Pancreas (tissue), 10 donors: ENCODE measurements at regions not wholly inside any gene's neighbourhood (a gene's known extent, or its start where the extent isn't known, plus 50 kb on each side); places are given as distances from the start of the nearest gene placed in this dataset.

ENCODE experiments used
- ATAC-seq, 4 donors: fragments of 200-7000 bp; cut with Tn5 transposase; one replicate each; pipeline versions ENCODE4 v1.8.0 to v1.9.1; 2020; ENCODE audit warnings: mild to moderate bottlenecking in 4 of 4, moderate library complexity in 4 of 4
- DNase-seq, 6 donors: peaks; one replicate each; pipeline ENCODE4 v3.0.0-alpha.2; 2020
- FAIRE-seq: peaks from 2 replicates; lab custom pipeline; 2012; peaks lifted over from hg19 to GRCh38; lab: Jason Lieb, UNC
- H3K27ac ChIP-seq, 4 donors: fragments of 200-600 bp; sonication (generic); 1 replicate in 3 of 4; 2 replicates in 1 of 4; pipeline versions ENCODE4 v1.5.0 to v1.8.0; 2020
- H3K27me3 ChIP-seq, 4 donors: fragments of 200-600 bp; one replicate each; pipeline ENCODE4 v1.8.0; 2021
- H3K36me3 ChIP-seq, 3 donors: fragments of 200-600 bp; sonication (generic) in 1 of 3; one replicate each; pipeline versions ENCODE4 v1.5.0 to v1.8.0; 2020 to 2021
- H3K4me1 ChIP-seq, 3 donors: fragments of 200-600 bp; one replicate each; pipeline ENCODE4 v1.8.0; 2021
- H3K4me3 ChIP-seq, 4 donors: fragments of 200-600 bp; sonication (generic) in 2 of 4; one replicate each; pipeline versions ENCODE4 v1.5.0 to v1.8.0; 2020 to 2021
- H3K9me3 ChIP-seq, 4 donors: fragments of 200-600 bp; one replicate each; pipeline ENCODE4 v1.8.0; 2021
- WGBS, 2 donors: extraction: QIAGEN DNeasy Blood & Tissue Kit; methylation state at CpG; one replicate each; pipeline ENCODE4 v1.1.7; 2013; 5-methylcytosine and 5-hydroxymethylcytosine counted together
- intact Hi-C, 3 donors: fragments of 100-400 bp; cut with DNase I; formaldehyde crosslinking; loops; one replicate each; pipeline versions ENCODE4 v1.11.1 to v1.14.2; 2022
- TF ChIP-seq, protein P1 (sequence below), 4 donors: fragments of 200-600 bp; sonication (generic) in 3 of 4; IDR thresholded peaks; one replicate each; pipeline versions ENCODE4 v1.5.0 to v1.8.0; 2021; ENCODE audit warnings: antibody characterized with exemption in 4 of 4
- donor health status: healthy with polysubstance abuse.
- donor health status: DM: no; HTN: no; CAD: no; lungs with moderate emphysema.
- donor health status: DM: no; HTN: no; CAD: no.
- donor health status: control.
- donor health status: control.
- donor health status: Bipolar disorder and iron deficiency.
- donor health status: DM: yes; HTN: yes; CAD: no.
- donor health status: DM: no; HTN: no; CAD: no.
- donor health status: DM: no; HTN: no; CAD: no.
- donor health status: DM: yes; HTN: yes; CAD: no.

DNA sequence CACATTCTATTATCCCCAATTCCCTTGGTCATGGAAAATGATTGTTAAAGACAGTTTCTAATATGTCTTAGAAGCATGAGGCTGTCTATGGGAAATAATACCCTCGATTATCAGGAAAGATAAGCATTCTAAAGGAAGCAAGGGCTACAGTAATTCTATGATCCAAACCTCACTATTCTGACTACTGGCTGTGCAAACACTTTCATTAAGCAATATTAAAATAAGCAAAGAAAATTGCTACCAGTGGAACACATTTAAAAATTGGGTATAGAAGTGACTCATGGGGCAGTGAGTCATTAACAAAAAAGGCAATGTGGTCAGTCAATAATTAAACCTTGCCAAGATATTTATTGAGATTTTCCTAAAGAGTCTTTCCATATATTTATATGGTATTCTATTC is 1415.2 kb upstream of the TENM4 start:
- DNase-seq (no peak), ATAC-seq (no peak), FAIRE-seq (no peak)
- H3K4me1 ChIP-seq: no peaks in the 10 kb centered on the region
- no peaks in the 10 kb centered on the region for H3K27me3 ChIP-seq
- no peaks in the 10 kb centered on the region for H3K9me3 ChIP-seq
- intact Hi-C loops: no loop called here
- TF ChIP-seq, protein P1, sequence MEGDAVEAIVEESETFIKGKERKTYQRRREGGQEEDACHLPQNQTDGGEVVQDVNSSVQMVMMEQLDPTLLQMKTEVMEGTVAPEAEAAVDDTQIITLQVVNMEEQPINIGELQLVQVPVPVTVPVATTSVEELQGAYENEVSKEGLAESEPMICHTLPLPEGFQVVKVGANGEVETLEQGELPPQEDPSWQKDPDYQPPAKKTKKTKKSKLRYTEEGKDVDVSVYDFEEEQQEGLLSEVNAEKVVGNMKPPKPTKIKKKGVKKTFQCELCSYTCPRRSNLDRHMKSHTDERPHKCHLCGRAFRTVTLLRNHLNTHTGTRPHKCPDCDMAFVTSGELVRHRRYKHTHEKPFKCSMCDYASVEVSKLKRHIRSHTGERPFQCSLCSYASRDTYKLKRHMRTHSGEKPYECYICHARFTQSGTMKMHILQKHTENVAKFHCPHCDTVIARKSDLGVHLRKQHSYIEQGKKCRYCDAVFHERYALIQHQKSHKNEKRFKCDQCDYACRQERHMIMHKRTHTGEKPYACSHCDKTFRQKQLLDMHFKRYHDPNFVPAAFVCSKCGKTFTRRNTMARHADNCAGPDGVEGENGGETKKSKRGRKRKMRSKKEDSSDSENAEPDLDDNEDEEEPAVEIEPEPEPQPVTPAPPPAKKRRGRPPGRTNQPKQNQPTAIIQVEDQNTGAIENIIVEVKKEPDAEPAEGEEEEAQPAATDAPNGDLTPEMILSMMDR (IDR thresholded peaks at IDR 0.05): no peak
- 18% methylated on average over 1 of the region's 1 CpG for WGBS, 2 donors
- H3K27ac ChIP-seq: no peak overlapping the region
- H3K36me3 ChIP-seq: no peaks in the 10 kb centered on the region
- H3K4me3 ChIP-seq: no peak overlapping the region

DNA sequence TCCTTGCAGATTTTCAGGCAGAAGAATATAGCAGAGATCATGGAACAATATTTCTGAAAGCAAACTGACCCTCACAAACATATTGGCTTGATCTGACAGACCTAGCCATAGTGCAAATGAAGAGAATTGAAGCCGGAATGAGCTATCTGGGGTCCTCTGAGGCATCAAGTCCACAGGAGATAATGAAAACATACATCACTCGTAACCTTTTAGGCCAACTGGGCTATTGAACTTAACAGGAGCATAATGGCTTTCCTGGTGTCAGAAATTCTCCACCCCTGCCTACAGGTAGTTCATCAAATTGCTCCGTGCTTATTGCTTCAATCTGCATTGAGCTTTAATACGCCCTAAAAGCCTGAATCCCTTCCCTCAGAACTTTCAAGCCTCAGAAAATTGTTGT is 1414.6 kb upstream of the TENM4 start:
- ATAC-seq (no peak), FAIRE-seq (no peak), DNase-seq (no peak)
- H3K27ac ChIP-seq: no peak overlapping the region
- 63 to 72% methylated on average over 4 of the region's 4 CpGs for WGBS, 2 donors
- no peaks in the 10 kb centered on the region for H3K36me3 ChIP-seq
- H3K27me3 ChIP-seq: no peaks in the 10 kb centered on the region
- no peaks in the 10 kb centered on the region for H3K4me1 ChIP-seq
- TF ChIP-seq, protein P1 (IDR thresholded peaks at IDR 0.05): no peak
- H3K9me3 ChIP-seq: no peaks in the 10 kb centered on the region
- H3K4me3 ChIP-seq: no peak overlapping the region
- intact Hi-C loops: no loop called here

DNA sequence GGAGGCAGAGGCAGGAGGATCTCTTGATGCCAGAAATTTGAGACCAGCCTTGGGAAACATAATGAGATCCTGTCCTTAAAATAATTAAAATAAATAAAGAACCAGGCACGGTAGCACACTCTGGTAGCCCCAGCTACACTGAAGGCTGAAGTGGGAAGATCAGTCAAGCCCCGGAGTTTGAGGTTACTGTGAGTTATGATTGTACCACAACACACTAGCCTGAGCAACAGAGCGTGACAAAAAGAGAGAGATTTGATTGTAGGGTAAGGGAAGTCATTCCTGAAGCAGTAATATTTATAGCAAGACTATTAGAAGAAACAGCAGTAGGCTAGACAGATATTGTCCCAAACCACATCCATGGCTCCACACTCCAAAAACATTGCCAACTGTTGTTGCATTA is 1408.4 kb upstream of the TENM4 start:
- intact Hi-C loops: no loop called here
- Histone ChIP-seq H3K9me3 (no peaks in the 10 kb centered on the region), H3K36me3 (no peaks in the 10 kb centered on the region), H3K27ac (no peak overlapping the region), H3K4me1 (no peaks in the 10 kb centered on the region), H3K27me3 (no peaks in the 10 kb centered on the region), H3K4me3 (no peak overlapping the region)
- no peak for FAIRE-seq
- TF ChIP-seq, protein P1 (IDR thresholded peaks at IDR 0.05): no peak
- no peak for ATAC-seq
- DNase-seq: no peak
- 76 to 86% methylated on average over 3 of the region's 3 CpGs for WGBS, 2 donors

DNA sequence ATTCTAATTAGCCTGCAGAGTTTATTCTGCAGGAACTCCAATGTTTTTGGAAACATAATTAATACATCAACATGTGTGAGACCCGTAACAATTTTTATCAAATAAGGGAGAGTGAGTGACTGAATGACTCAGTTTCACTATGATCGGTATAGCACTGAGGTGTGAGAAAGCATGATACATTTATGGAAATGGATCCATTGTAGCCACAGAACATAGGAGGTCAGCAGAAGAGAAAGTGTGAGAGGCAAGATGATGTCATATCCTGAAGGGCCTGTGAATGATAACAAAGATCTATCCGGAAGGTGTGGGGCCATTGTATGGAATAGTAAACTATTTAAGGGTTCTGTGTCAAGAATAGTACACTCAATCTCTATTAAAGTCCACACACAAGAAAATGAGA is 1406.1 kb upstream of the TENM4 start:
- Histone ChIP-seq H3K4me3 (no peak overlapping the region), H3K4me1 (no peaks in the 10 kb centered on the region), H3K9me3 (no peaks in the 10 kb centered on the region), H3K36me3 (no peaks in the 10 kb centered on the region), H3K27me3 (no peaks in the 10 kb centered on the region), H3K27ac (no peak overlapping the region)
- intact Hi-C loops: no loop called here
- WGBS, 2 donors: 78% methylated on average over 3 of the region's 3 CpGs
- FAIRE-seq (no peak), ATAC-seq (no peak), DNase-seq (no peak)
- TF ChIP-seq, protein P1 (IDR thresholded peaks at IDR 0.05): no peak

DNA sequence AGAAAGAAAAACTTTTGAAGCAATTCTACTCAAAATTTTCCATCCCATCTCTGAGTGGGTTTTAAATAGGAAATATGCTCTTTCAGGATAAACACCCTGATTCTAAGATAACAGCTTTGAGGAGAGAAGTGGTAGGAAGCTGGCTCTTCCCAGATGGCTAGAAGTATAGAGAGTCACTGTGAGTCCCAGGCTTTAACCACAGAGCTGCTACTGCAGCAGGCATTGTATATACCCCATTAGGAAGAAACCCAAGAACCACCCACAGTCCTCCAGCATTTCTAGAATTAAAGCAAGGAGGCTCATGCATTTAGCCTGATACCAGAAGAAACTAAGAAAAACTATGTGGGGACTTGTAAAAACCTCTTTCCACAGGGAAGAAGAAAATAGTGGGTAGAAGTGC is 1405.6 kb upstream of the TENM4 start:
- H3K27me3 ChIP-seq: no peaks in the 10 kb centered on the region

More for the DNA sequence above, 1405.6 kb upstream of the TENM4 start:
- Histone ChIP-seq H3K4me1 (no peaks in the 10 kb centered on the region), H3K27ac (no peak overlapping the region), H3K36me3 (no peaks in the 10 kb centered on the region), H3K4me3 (no peak overlapping the region), H3K9me3 (no peaks in the 10 kb centered on the region)
- TF ChIP-seq, protein P1 (IDR thresholded peaks at IDR 0.05): no peak
- ATAC-seq (no peak), DNase-seq (no peak), FAIRE-seq (no peak)
- intact Hi-C loops: no loop called here
